HG03520 (cell line): ENCODE measurements at regions not wholly inside any gene's neighbourhood (a gene's known extent, or its start where the extent isn't known, plus 50 kb on each side); places are given as distances from the start of the nearest gene placed in this dataset.

ENCODE experiments used
- ATAC-seq: cut with Tn5 transposase; IDR thresholded peaks from one replicate; pipeline ENCODE4 v1.9.1; 2021; ENCODE audit warnings: mild to moderate bottlenecking, moderate library complexity; ENCODE audit not compliant: unreplicated experiment

- no peak for ATAC-seq
Observed at GRCh38 chr16:82499302-82499701, 127.5 kb upstream of the CDH13 start.

GRCh38 chr16:82497139-82497538, 129.6 kb upstream of the CDH13 start:
- ATAC-seq = no peak

GRCh38 chr16:82488460-82488859, 138.3 kb upstream of the CDH13 start:
- ATAC-seq = no peak

GRCh38 chr16:82481455-82481854, 145.3 kb upstream of the CDH13 start:
- ATAC-seq = no peak

- ATAC-seq = no peak
Observed at GRCh38 chr16:82476786-82477185, 150.0 kb upstream of the CDH13 start.

- no peak for ATAC-seq
Observed at GRCh38 chr16:82470620-82471152, 156.1 kb upstream of the CDH13 start.

GRCh38 chr16:82470016-82470415, 156.8 kb upstream of the CDH13 start:
- no peak for ATAC-seq

GRCh38 chr16:82464187-82464586, 162.6 kb upstream of the CDH13 start:
- ATAC-seq = no peak

- no peak for ATAC-seq
Observed at GRCh38 chr16:82460766-82461165, 166.0 kb upstream of the CDH13 start.

GRCh38 chr16:82459580-82460256, 167.1 kb upstream of the CDH13 start:
- ATAC-seq = no peak

GRCh38 chr16:82456683-82457082, 170.1 kb upstream of the CDH13 start:
- peak; percentile 77 for ATAC-seq

GRCh38 chr16:82454566-82454965, 172.2 kb upstream of the CDH13 start:
- ATAC-seq = no peak

GRCh38 chr16:82454152-82454551, 172.6 kb upstream of the CDH13 start:
- ATAC-seq = no peak

- no peak for ATAC-seq
Observed at GRCh38 chr16:82452004-82452756, 174.6 kb upstream of the CDH13 start.

- no peak for ATAC-seq
Observed at GRCh38 chr16:82451449-82451848, 175.3 kb upstream of the CDH13 start.

- ATAC-seq = no peak
Observed at GRCh38 chr16:82440336-82440735, 186.4 kb upstream of the CDH13 start.

GRCh38 chr16:82439678-82440293, 187.0 kb upstream of the CDH13 start:
- no peak for ATAC-seq

- ATAC-seq = no peak
Observed at GRCh38 chr16:82433042-82433441, 193.7 kb upstream of the CDH13 start.

GRCh38 chr16:82432261-82432660, 194.5 kb upstream of the CDH13 start:
- no peak for ATAC-seq

GRCh38 chr16:82425661-82426060, 201.1 kb upstream of the CDH13 start:
- ATAC-seq = no peak

GRCh38 chr16:82421851-82422250, 204.9 kb upstream of the CDH13 start:
- no peak for ATAC-seq

GRCh38 chr16:82419332-82419731, 207.4 kb upstream of the CDH13 start:
- no peak for ATAC-seq
